Stomach (tissue), 4 donors: ENCODE measurements at regions not wholly inside any gene's neighbourhood (a gene's known extent, or its start where the extent isn't known, plus 50 kb on each side); places are given as distances from the start of the nearest gene placed in this dataset.

Experiments
- EP300 ChIP-seq: sonication (generic); formaldehyde crosslinking; IDR thresholded peaks from one replicate; pipeline ENCODE4 v1.6.1; 2017; ENCODE audit warnings: antibody characterized with exemption
- POLR2A ChIP-seq, 4 donors: fragments of 450-650 bp; IDR thresholded peaks; one replicate each; pipeline ENCODE4 v1.6.1; 2016; ENCODE audit warnings: antibody characterized with exemption in 4 of 4, control low read depth in 2 of 4, mild to moderate bottlenecking in 1 of 4, moderate library complexity in 1 of 4
- TF ChIP-seq, protein P1 (sequence below), 7 experiments: fragments of 450-650 bp in 4 of 7; fragments of 200-600 bp in 3 of 7; sonication (generic) in 3 of 7; IDR thresholded peaks; one replicate each; pipeline ENCODE4 v1.5.1; 2016 to 2019; ENCODE audit warnings: antibody characterized with exemption in 7 of 7, control low read depth in 2 of 7, mild to moderate bottlenecking in 1 of 7

DNA sequence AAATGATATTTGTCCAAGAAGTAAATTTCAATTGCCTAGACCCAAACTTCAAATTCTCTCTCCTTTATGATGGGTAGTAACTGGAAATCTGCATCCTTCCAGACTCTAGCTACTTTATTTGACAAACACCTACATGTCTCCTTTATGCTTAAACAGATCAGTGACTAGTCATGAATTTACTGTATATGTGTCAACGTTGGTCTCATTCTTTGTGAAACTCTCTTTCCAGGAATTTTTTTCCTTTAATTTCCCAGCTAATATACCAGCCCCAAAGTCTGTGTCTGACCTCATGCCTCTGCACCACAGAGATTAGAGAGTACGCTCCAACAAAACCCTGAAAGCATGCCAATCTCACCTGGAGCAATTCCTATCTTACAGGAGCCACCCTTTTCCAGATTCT, 811.2 kb upstream of the NCAM2 start:
- TF ChIP-seq, protein P1, sequence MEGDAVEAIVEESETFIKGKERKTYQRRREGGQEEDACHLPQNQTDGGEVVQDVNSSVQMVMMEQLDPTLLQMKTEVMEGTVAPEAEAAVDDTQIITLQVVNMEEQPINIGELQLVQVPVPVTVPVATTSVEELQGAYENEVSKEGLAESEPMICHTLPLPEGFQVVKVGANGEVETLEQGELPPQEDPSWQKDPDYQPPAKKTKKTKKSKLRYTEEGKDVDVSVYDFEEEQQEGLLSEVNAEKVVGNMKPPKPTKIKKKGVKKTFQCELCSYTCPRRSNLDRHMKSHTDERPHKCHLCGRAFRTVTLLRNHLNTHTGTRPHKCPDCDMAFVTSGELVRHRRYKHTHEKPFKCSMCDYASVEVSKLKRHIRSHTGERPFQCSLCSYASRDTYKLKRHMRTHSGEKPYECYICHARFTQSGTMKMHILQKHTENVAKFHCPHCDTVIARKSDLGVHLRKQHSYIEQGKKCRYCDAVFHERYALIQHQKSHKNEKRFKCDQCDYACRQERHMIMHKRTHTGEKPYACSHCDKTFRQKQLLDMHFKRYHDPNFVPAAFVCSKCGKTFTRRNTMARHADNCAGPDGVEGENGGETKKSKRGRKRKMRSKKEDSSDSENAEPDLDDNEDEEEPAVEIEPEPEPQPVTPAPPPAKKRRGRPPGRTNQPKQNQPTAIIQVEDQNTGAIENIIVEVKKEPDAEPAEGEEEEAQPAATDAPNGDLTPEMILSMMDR (IDR thresholded peaks at IDR 0.05), result no peak
- TF ChIP-seq POLR2A (IDR thresholded peaks at IDR 0.05) (no peak), EP300 (no peak)
